HCT116 (cell line): ENCODE measurements at regions not wholly inside any gene's neighbourhood (a gene's known extent, or its start where the extent isn't known, plus 50 kb on each side); places are given as distances from the start of the nearest gene placed in this dataset.

Experiments used
- ATAC-seq: fragments of 200-7000 bp; cut with Tn5 transposase; 2 replicates; pipeline ENCODE4 v1.9.1; 2020; ENCODE audit warnings: mild to moderate bottlenecking, moderate library complexity
- BruUV-seq: library from RNA; stranded (reverse); fragments of 400-500 nt; replicated peaks from 2 replicates; lab custom pipeline; 2021; lab: Mats Ljungman, UMichigan
- CTCF ChIA-PET: fragments of 300-600 bp; sonication (Branson Sonifier 250); formaldehyde crosslinking; loops from one replicate; lab custom pipeline; 2021; ENCODE audit warnings: antibody characterized with exemption; lab: Charles Lee
- POLR2A ChIA-PET: fragments of 300-600, 350-600 bp; sonication (Branson Sonifier 250); formaldehyde crosslinking; loops from one replicate; lab custom pipeline; 2021; ENCODE audit warnings: antibody characterized with exemption; lab: Charles Lee
- RAD21 ChIA-PET, 2 experiments: fragments of 300-600 bp; sonication (Branson Sonifier 250); formaldehyde crosslinking; loops; one replicate each; lab custom pipeline; 2023; ENCODE audit warnings: low total read pairs in 2 of 2; ENCODE audit not compliant: uncharacterized antibody in 2 of 2, unreplicated experiment in 2 of 2, low non-redundant PET in 1 of 2; lab: Charles Lee
- DNase-seq: peaks from one replicate; pipeline ENCODE4 v3.0.0-alpha.2; 2010; ENCODE audit warnings: low read depth, low spot score
- H2AFZ ChIP-seq: fragments of 200-600 bp; shearing (Covaris generic), sonication (generic); 2 replicates; pipeline ENCODE4 v1.6.1; 2017; ENCODE audit warnings: low read depth, mixed run types, mixed read lengths, antibody characterized with exemption, low read length; ENCODE audit not compliant: poor library complexity, severe bottlenecking
- H3K27ac ChIP-seq: 2 replicates; pipeline ENCODE4 v1.5.1; 2012; ENCODE audit warnings: low read depth, low read length
- H3K27me3 ChIP-seq: fragments of 200-600 bp; sonication (generic); 2 replicates; pipeline ENCODE4 v1.6.1; 2016; ENCODE audit warnings: mixed run types, low read length, mixed read lengths; ENCODE audit not compliant: insufficient read depth
- H3K36me3 ChIP-seq, 2 experiments: fragments of 200-500 bp in 1 of 2; fragments of 200-600 bp in 1 of 2; sonication (Bioruptor generic) in 1 of 2; sonication (generic) in 1 of 2; 2 replicates each; pipeline versions ENCODE4 v1.5.1 to v1.6.1; 2014 to 2016; ENCODE audit warnings: low read length in 2 of 2, inconsistent platforms in 1 of 2, mixed read lengths in 1 of 2, mixed run types in 1 of 2; ENCODE audit not compliant: insufficient read depth in 2 of 2, control insufficient read depth in 1 of 2
- H3K4me1 ChIP-seq, 2 experiments: fragments of 200-600 bp in 1 of 2; sonication (generic) in 1 of 2; 2 replicates each; pipeline versions ENCODE4 v1.5.1 to v1.6.1; 2012 to 2017; ENCODE audit warnings: low read length in 2 of 2, inconsistent platforms in 1 of 2, mild to moderate bottlenecking in 1 of 2, mixed read lengths in 1 of 2, mixed run types in 1 of 2, moderate library complexity in 1 of 2; ENCODE audit not compliant: insufficient read depth in 2 of 2, control insufficient read depth in 1 of 2
- H3K4me2 ChIP-seq: fragments of 200-600 bp; sonication (generic); 2 replicates; pipeline ENCODE4 v1.6.1; 2017; ENCODE audit warnings: mixed run types, low read length, mixed read lengths
- H3K4me3 ChIP-seq, 2 experiments: fragments of 200-600 bp in 1 of 2; sonication (generic) in 1 of 2; replicated peaks in 1 of 2; 2 replicates each; pipeline ENCODE4 v1.5.1; 2011 to 2016; ENCODE audit warnings: low read length in 2 of 2, control low read depth in 1 of 2, low read depth in 1 of 2, mild to moderate bottlenecking in 1 of 2, mixed read lengths in 1 of 2, mixed run types in 1 of 2
- H3K79me2 ChIP-seq: fragments of 200-600 bp; sonication (generic); 2 replicates; pipeline ENCODE4 v1.6.1; 2017; ENCODE audit warnings: mild to moderate bottlenecking, mixed run types, low read length, moderate library complexity, mixed read lengths; ENCODE audit not compliant: insufficient read depth
- H3K9ac ChIP-seq: fragments of 200-600 bp; sonication (generic); 2 replicates; pipeline ENCODE4 v1.6.1; 2016; ENCODE audit warnings: low read length, mixed read lengths
- H3K9me2 ChIP-seq: fragments of 200-600 bp; sonication (generic), shearing (Covaris generic); 2 replicates; pipeline ENCODE4 v1.6.1; 2017; ENCODE audit warnings: mixed run types, mild to moderate bottlenecking, moderate library complexity; ENCODE audit not compliant: insufficient read depth
- H3K9me3 ChIP-seq, 2 experiments: fragments of 200-500 bp in 1 of 2; fragments of 200-600 bp in 1 of 2; sonication (Bioruptor generic) in 1 of 2; sonication (generic) in 1 of 2; 2 replicates each; pipeline ENCODE4 v1.6.1; 2014 to 2017; ENCODE audit warnings: low read length in 2 of 2, mixed read lengths in 2 of 2, inconsistent platforms in 1 of 2, low read depth in 1 of 2, mild to moderate bottlenecking in 1 of 2, mixed run types in 1 of 2, moderate library complexity in 1 of 2; ENCODE audit not compliant: control insufficient read depth in 1 of 2, insufficient read depth in 1 of 2
- H4K20me1 ChIP-seq: fragments of 200-600 bp; sonication (generic), shearing (Covaris generic); 2 replicates; pipeline ENCODE4 v1.6.1; 2017; ENCODE audit warnings: mixed run types, mild to moderate bottlenecking, moderate library complexity; ENCODE audit not compliant: insufficient read depth
- CBX3 ChIP-seq: IDR thresholded peaks from 2 replicates; pipeline ENCODE4 v1.6.1; 2012; ENCODE audit warnings: low read depth
- CEBPB ChIP-seq: IDR thresholded peaks from 2 replicates; pipeline ENCODE4 v1.6.1; 2012; ENCODE audit warnings: low read depth
- EGR1 ChIP-seq: IDR thresholded peaks from 2 replicates; pipeline ENCODE4 v1.6.1; 2012; ENCODE audit warnings: low read depth
- ELF1 ChIP-seq: IDR thresholded peaks from 2 replicates; pipeline ENCODE4 v1.6.1; 2012; ENCODE audit warnings: low read depth, borderline replicate concordance
- EZH2 ChIP-seq: fragments of 200-600 bp; sonication (generic); IDR thresholded peaks from 2 replicates; pipeline ENCODE4 v1.6.1; 2017; ENCODE audit warnings: antibody characterized with exemption, mixed run types
- EZH2phosphoT487 ChIP-seq: fragments of 200-600 bp; IDR thresholded peaks from 2 replicates; pipeline ENCODE4 v1.6.1; 2018; ENCODE audit warnings: antibody characterized with exemption, borderline replicate concordance
- FOSL1 ChIP-seq: IDR thresholded peaks from 2 replicates; pipeline ENCODE4 v1.6.1; 2012; ENCODE audit warnings: low read depth
- JUND ChIP-seq: IDR thresholded peaks from 2 replicates; pipeline ENCODE4 v1.6.1; 2012
- POLR2A ChIP-seq: IDR thresholded peaks from 2 replicates; pipeline ENCODE4 v1.7.0; 2011; ENCODE audit warnings: borderline replicate concordance; ENCODE audit not compliant: insufficient read depth, insufficient read length; ENCODE audit errors: extremely low read depth
- POLR2AphosphoS5 ChIP-seq: IDR thresholded peaks from 2 replicates; pipeline ENCODE4 v1.6.1; 2011; ENCODE audit warnings: mild to moderate bottlenecking, low read depth, low read length, moderate library complexity
- RAD21 ChIP-seq: IDR thresholded peaks from 2 replicates; pipeline ENCODE4 v1.6.1; 2012; ENCODE audit warnings: low read depth, mild to moderate bottlenecking
- SIN3A ChIP-seq: IDR thresholded peaks from 2 replicates; pipeline ENCODE4 v1.6.1; 2012; ENCODE audit warnings: low read depth
- SP1 ChIP-seq: IDR thresholded peaks from 2 replicates; pipeline ENCODE4 v1.6.1; 2012; ENCODE audit warnings: low read depth
- SRF ChIP-seq: IDR thresholded peaks from 2 replicates; pipeline ENCODE4 v1.6.1; 2012; ENCODE audit warnings: low read depth
- TCF7L2 ChIP-seq: IDR thresholded peaks from 2 replicates; pipeline ENCODE4 v1.7.0; 2011; ENCODE audit warnings: borderline replicate concordance, inconsistent platforms; ENCODE audit not compliant: insufficient read depth, insufficient read length; ENCODE audit errors: extremely low read depth
- YY1 ChIP-seq: IDR thresholded peaks from 2 replicates; pipeline ENCODE4 v1.6.1; 2011; ENCODE audit warnings: low read length, low read depth, moderate library complexity, mild to moderate bottlenecking; ENCODE audit not compliant: insufficient replicate concordance; ENCODE audit errors: extremely low read depth
- ZFX ChIP-seq: fragments of 450-650 bp; IDR thresholded peaks from 2 replicates; pipeline ENCODE4 v1.6.1; 2017
- intact Hi-C: fragments of 100-400 bp; cut with micrococcal nuclease; formaldehyde crosslinking; loops from 2 replicates; pipeline ENCODE4 v1.10.0; 2022
- TF ChIP-seq, protein P1 (sequence below): IDR thresholded peaks from 2 replicates; pipeline ENCODE4 v1.6.1; 2012
- TF ChIP-seq, protein P2 (sequence below), 3 experiments: fragments of 200-600 bp in 1 of 3; sonication (generic) in 1 of 3; IDR thresholded peaks in 2 of 3; conservative IDR thresholded peaks in 1 of 3; 2 replicates each; pipeline ENCODE4 v1.5.1; 2012 to 2017; ENCODE audit warnings: low read depth in 2 of 3, low read length in 2 of 3, antibody characterized with exemption in 1 of 3, borderline replicate concordance in 1 of 3, control low read depth in 1 of 3, mild to moderate bottlenecking in 1 of 3, mixed read lengths in 1 of 3, mixed run types in 1 of 3, moderate library complexity in 1 of 3; ENCODE audit not compliant: insufficient read depth in 1 of 3
- TF ChIP-seq, protein P3 (sequence below): IDR thresholded peaks from 2 replicates; pipeline ENCODE4 v1.6.1; 2012

DNA sequence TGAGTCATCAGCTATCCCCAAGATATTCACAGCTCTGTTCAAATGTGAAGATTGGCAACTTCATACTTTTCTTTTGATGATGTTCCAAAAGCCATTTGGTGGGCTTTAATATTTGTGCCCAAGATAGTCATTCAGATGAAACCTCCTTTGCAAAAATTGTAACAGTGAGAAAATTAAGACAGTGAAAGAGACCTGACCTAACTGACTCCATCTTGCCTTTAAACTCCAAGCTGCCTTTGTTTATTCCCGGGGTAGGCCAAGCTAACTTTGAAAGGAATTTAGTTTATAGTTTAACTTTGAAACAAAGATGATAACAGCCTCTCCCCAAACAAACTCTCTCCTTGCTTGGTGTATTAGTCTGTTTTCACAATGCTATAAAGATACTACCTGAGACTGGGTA is 221.1 kb downstream of the KTN1 start (continued):
- 0 out of 2 replicates have a peak, but pooled peaks have one; percentile 22 for TF ChIP-seq CBX3

DNA sequence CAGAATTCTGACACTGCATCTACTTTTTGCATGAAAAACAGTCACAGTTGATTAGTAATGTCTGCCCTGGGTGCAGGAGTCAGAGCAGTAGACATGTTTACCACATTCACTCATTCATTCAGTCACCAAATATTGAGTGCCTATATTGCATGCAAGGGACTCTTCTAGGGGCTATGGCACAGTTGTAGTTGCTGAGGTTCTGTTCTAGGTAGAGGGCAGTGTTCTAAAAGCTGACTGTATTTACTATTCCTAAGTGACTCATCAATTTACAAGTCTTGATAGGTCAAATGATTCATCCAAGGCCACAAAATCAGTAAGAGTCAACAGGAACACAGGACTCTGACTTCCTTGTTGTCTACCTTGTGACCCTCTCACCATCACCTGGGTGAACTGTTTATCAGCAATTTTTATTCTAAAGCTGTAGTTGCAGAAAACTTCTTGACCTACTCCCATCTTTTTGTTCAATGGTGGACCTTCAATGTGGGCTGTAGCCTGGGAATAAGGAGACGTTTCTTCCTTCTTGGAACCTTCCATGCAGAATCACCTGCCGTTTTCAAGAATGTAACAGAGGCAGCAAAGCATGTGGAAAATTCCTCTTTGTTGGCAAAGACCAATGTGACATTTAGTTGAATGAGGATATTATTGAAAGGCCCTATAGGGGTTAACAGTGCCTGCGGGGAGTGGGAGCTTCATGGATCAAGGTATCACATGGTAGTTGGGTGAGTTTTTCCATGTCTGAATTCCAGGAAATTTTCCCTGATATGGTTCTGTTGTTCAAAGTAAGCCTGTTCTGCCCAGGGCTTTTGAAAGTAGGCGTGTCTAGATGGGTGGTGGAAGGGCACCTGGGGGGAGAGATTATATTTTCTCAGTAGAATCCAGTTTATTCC is 223.2 kb downstream of the KTN1 start:
- Histone ChIP-seq H3K9me3 (no peaks in the 10 kb centered on the region), H3K4me1 (peaks cover 58 to 77% of the 10 kb centered on the region in 2 experiments), H3K4me3 (peak overlapping the region; percentile 15 to 29), H3K79me2 (no peaks in the 10 kb centered on the region), H3K27me3 (no peaks in the 10 kb centered on the region), H3K9ac (peak overlapping the region; percentile 32), H4K20me1 (no peaks in the 10 kb centered on the region), H3K27ac (peak overlapping the region; percentile 91), H3K9me2 (no peaks in the 10 kb centered on the region), H2AFZ (peak overlapping the region; percentile 82), H3K36me3 (no peaks in the 10 kb centered on the region)
- ChIA-PET RAD21 (interaction anchor here in 1 of 2 experiments (0.6 to 1.4 kb wide), 2 partner anchors 9 to 38 kb away, joined by 3 read pairs; no protein-coding TSS in a partner anchor), POLR2A (interaction anchor here (0.9 kb wide), 1 partner anchor 9 kb away, joined by 3 read pairs; no protein-coding TSS in a partner anchor), CTCF (interaction anchor here (1.1 to 1.7 kb wide), 2 partner anchors 10 to 11 kb away, joined by 3 read pairs; no protein-coding TSS in a partner anchor)
- peak; percentile 91 for DNase-seq
- no TSS peak for BruUV-seq
- intact Hi-C loops = loop anchor here (1.0 to 5.0 kb wide), 2 partner anchors 221 to 355 kb away; partner anchors contain the start of gene KTN1
- TF ChIP-seq CBX3 (peak; percentile 94), EGR1 (no peak), EZH2phosphoT487 (no peak), RAD21 (peak; percentile 56), TCF7L2 (peak; percentile 16), ZFX (no peak), SP1 (peak; percentile 82), CEBPB (peak; percentile 54), YY1 (peak; percentile 9), ELF1 (peak; percentile 60; the same call in 1 of the 2 replicates), EZH2 (no peak), FOSL1 (peak; percentile 97), POLR2AphosphoS5 (peak; percentile 51; the same call in 1 of the 2 replicates), JUND (peak; percentile 97), SRF (peak; percentile 74), SIN3A (peak; percentile 50; the same call in 1 of the 2 replicates), POLR2A (peak; percentile 36)
- TF ChIP-seq, protein P1, sequence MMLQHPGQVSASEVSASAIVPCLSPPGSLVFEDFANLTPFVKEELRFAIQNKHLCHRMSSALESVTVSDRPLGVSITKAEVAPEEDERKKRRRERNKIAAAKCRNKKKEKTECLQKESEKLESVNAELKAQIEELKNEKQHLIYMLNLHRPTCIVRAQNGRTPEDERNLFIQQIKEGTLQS = peak; percentile 45; the same call in 1 of the 2 replicates
- TF ChIP-seq, protein P2, sequence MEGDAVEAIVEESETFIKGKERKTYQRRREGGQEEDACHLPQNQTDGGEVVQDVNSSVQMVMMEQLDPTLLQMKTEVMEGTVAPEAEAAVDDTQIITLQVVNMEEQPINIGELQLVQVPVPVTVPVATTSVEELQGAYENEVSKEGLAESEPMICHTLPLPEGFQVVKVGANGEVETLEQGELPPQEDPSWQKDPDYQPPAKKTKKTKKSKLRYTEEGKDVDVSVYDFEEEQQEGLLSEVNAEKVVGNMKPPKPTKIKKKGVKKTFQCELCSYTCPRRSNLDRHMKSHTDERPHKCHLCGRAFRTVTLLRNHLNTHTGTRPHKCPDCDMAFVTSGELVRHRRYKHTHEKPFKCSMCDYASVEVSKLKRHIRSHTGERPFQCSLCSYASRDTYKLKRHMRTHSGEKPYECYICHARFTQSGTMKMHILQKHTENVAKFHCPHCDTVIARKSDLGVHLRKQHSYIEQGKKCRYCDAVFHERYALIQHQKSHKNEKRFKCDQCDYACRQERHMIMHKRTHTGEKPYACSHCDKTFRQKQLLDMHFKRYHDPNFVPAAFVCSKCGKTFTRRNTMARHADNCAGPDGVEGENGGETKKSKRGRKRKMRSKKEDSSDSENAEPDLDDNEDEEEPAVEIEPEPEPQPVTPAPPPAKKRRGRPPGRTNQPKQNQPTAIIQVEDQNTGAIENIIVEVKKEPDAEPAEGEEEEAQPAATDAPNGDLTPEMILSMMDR (IDR thresholded peaks at IDR 0.05 in 2 of 3, conservative IDR thresholded peaks at IDR 0.05 in 1 of 3; ENCODE audit: borderline replicate concordance in 1 of 3, insufficient read depth in 1 of 3, low read depth in 2 of 3, low read length in 2 of 3) = peak; percentile 25 to 49 (median 41); a peak in 5 of 6 replicates
- TF ChIP-seq, protein P3, sequence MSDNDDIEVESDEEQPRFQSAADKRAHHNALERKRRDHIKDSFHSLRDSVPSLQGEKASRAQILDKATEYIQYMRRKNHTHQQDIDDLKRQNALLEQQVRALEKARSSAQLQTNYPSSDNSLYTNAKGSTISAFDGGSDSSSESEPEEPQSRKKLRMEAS = peak; percentile 64
- TF ChIP-seq, all 23 proteins: peak for 16
- ATAC-seq = peak; percentile 77
- peak overlapping the region; percentile 71 for H3K4me2 ChIP-seq
